ENCODE measurements at regions not wholly inside any gene's neighbourhood (a gene's known extent, or its start where the extent isn't known, plus 50 kb on each side); places are given as distances from the start of the nearest gene placed in this dataset.

GRCh38 chr1:173269490-173270230 is 62.5 kb upstream of the TNFSF4 start (continued):
- peak; percentile 78 for TF ChIP-seq HMBOX1 (IDR thresholded peaks at IDR 0.05)
- TF ChIP-seq L3MBTL2 (IDR thresholded peaks at IDR 0.05) = peak; percentile 63
- TF ChIP-seq SOX6 (IDR thresholded peaks at IDR 0.05) = peak; percentile 97
- TF ChIP-seq TARDBP (IDR thresholded peaks at IDR 0.05) = no peak
- peak; percentile 69; the same call in 1 of the 2 replicates for TF ChIP-seq ZNF79 (CRISPR knock-in tag; IDR thresholded peaks at IDR 0.05; ENCODE audit: low read depth)
- TF ChIP-seq TAF9B (IDR thresholded peaks at IDR 0.05; ENCODE audit: partially characterized antibody) = peak; percentile 39
- TF ChIP-seq ZNF197 (CRISPR knock-in tag; IDR thresholded peaks at IDR 0.05; ENCODE audit: low read depth) = peak; percentile 82
- TF ChIP-seq MYC (IDR thresholded peaks at IDR 0.05; ENCODE audit: low read depth, low read length) = peak; percentile 89
- TF ChIP-seq MYC (CRISPR knock-in tag; IDR thresholded peaks at IDR 0.05; ENCODE audit: borderline replicate concordance, low read depth) = no peak
- no peak for TF ChIP-seq MLLT1 (IDR thresholded peaks at IDR 0.05)
- peak; percentile 82 for TF ChIP-seq ZKSCAN8 (CRISPR knock-in tag; IDR thresholded peaks at IDR 0.05)
- TF ChIP-seq ATF4 (CRISPR knock-in tag; IDR thresholded peaks at IDR 0.05) = peak; percentile 99
